ENCODE measurements at regions not wholly inside any gene's neighbourhood (a gene's known extent, or its start where the extent isn't known, plus 50 kb on each side); places are given as distances from the start of the nearest gene placed in this dataset.

DNA sequence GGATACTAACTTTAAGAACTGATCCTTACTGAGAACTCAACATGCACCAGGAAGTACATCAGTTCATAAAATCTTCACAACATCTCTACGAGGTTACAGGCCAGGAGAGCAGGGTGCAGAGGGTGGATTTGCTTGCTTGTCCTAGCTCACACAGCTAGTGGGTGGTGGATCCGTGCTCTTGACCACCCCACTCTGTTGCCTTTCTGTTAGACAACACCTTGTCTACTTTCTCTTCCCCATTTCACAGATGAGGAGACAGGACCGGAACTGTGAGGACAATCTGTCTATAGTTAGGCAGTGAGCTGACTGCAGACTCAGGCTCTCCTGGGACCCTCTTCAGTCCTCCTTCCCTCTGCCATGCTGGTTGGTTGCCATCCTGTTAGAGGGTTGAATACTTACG is 221.7 kb upstream of the TLE3 start:
- 58% methylated on average over 4 of the region's 4 CpGs for WGBS
- no peak for DNase-seq (ENCODE audit: low spot score)
- H3K4me1 ChIP-seq (replicated peaks): peaks cover 24% of the 10 kb centered on the region
- H3K27me3 ChIP-seq (replicated peaks; ENCODE audit: insufficient read depth): no peaks in the 10 kb centered on the region
- no peaks in the 10 kb centered on the region for H3K9me3 ChIP-seq
- no peaks in the 10 kb centered on the region for H3K36me3 ChIP-seq
- intact Hi-C loops (cut with DNase I): loop anchor here (2.0 kb wide), 1 partner anchor 123 kb away; no protein-coding TSS in a partner anchor
- no peak overlapping the region for H3K4me3 ChIP-seq
- H3K27ac ChIP-seq: peak overlapping the region; percentile 9 to 38
- TF ChIP-seq POLR2AphosphoS5 (IDR thresholded peaks at IDR 0.05): no peak
- TF ChIP-seq POLR2A (IDR thresholded peaks at IDR 0.05): no peak

GRCh38 chr15:70318594-70319465 is 221.1 kb upstream of the TLE3 start:
- Histone ChIP-seq H3K4me3 (no peak overlapping the region), H3K9me3 (no peaks in the 10 kb centered on the region), H3K27me3 (replicated peaks; ENCODE audit: insufficient read depth) (no peaks in the 10 kb centered on the region), H3K27ac (peak overlapping the region; percentile 24 to 38), H3K36me3 (no peaks in the 10 kb centered on the region), H3K4me1 (replicated peaks) (peaks cover 23% of the 10 kb centered on the region)
- peak; percentile 48 for DNase-seq (ENCODE audit: low spot score)
- TF ChIP-seq, protein P1, sequence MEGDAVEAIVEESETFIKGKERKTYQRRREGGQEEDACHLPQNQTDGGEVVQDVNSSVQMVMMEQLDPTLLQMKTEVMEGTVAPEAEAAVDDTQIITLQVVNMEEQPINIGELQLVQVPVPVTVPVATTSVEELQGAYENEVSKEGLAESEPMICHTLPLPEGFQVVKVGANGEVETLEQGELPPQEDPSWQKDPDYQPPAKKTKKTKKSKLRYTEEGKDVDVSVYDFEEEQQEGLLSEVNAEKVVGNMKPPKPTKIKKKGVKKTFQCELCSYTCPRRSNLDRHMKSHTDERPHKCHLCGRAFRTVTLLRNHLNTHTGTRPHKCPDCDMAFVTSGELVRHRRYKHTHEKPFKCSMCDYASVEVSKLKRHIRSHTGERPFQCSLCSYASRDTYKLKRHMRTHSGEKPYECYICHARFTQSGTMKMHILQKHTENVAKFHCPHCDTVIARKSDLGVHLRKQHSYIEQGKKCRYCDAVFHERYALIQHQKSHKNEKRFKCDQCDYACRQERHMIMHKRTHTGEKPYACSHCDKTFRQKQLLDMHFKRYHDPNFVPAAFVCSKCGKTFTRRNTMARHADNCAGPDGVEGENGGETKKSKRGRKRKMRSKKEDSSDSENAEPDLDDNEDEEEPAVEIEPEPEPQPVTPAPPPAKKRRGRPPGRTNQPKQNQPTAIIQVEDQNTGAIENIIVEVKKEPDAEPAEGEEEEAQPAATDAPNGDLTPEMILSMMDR (IDR thresholded peaks at IDR 0.05): no peak
- TF ChIP-seq POLR2AphosphoS5 (IDR thresholded peaks at IDR 0.05): peak; percentile 78
- 32% methylated on average over 11 of the region's 11 CpGs for WGBS
- intact Hi-C loops (cut with DNase I): loop anchor here (2.0 kb wide), 1 partner anchor 122 kb away; no protein-coding TSS in a partner anchor

- TF ChIP-seq POLR2A (IDR thresholded peaks at IDR 0.05) (no peak), POLR2AphosphoS5 (IDR thresholded peaks at IDR 0.05) (no peak)
- TF ChIP-seq, protein P1 (IDR thresholded peaks at IDR 0.05): no peak
- Histone ChIP-seq H3K27ac (no peak overlapping the region), H3K4me3 (no peak overlapping the region), H3K36me3 (no peaks in the 10 kb centered on the region), H3K27me3 (replicated peaks; ENCODE audit: insufficient read depth) (no peaks in the 10 kb centered on the region), H3K4me1 (replicated peaks) (no peaks in the 10 kb centered on the region), H3K9me3 (no peaks in the 10 kb centered on the region)
- intact Hi-C loops (cut with DNase I): no loop called here
- 82% methylated on average over 8 of the region's 8 CpGs for WGBS
- DNase-seq (ENCODE audit: low spot score): no peak
Observed at GRCh38 chr15:70316059-70316600, 218.4 kb upstream of the TLE3 start.

- no peak overlapping the region for H3K27ac ChIP-seq
- TF ChIP-seq POLR2A (IDR thresholded peaks at IDR 0.05) (no peak), POLR2AphosphoS5 (IDR thresholded peaks at IDR 0.05) (no peak)
- TF ChIP-seq, protein P1 (IDR thresholded peaks at IDR 0.05): no peak
- H3K27me3 ChIP-seq (replicated peaks; ENCODE audit: insufficient read depth): no peaks in the 10 kb centered on the region
- no peaks in the 10 kb centered on the region for H3K9me3 ChIP-seq
- H3K36me3 ChIP-seq: no peaks in the 10 kb centered on the region
- no peak overlapping the region for H3K4me3 ChIP-seq
- DNase-seq (ENCODE audit: low spot score): no peak
- H3K4me1 ChIP-seq (replicated peaks): no peaks in the 10 kb centered on the region
- intact Hi-C loops (cut with DNase I): no loop called here
Observed at GRCh38 chr15:70315431-70315830, 217.7 kb upstream of the TLE3 start.

- intact Hi-C loops (cut with DNase I): no loop called here
- Histone ChIP-seq H3K9me3 (no peaks in the 10 kb centered on the region), H3K4me3 (no peak overlapping the region), H3K27ac (no peak overlapping the region), H3K27me3 (replicated peaks; ENCODE audit: insufficient read depth) (no peaks in the 10 kb centered on the region), H3K36me3 (no peaks in the 10 kb centered on the region), H3K4me1 (replicated peaks) (no peaks in the 10 kb centered on the region)
- DNase-seq (ENCODE audit: low spot score): no peak
- over 99% methylated on average over 3 of the region's 3 CpGs for WGBS
- no peak for TF ChIP-seq POLR2A (IDR thresholded peaks at IDR 0.05)
- TF ChIP-seq POLR2AphosphoS5 (IDR thresholded peaks at IDR 0.05): no peak
- TF ChIP-seq, protein P1 (IDR thresholded peaks at IDR 0.05): no peak
Observed at GRCh38 chr15:70314688-70315087, 217.0 kb upstream of the TLE3 start.

Data from prostate gland (tissue), 2 donors.